ENCODE measurements at regions not wholly inside any gene's neighbourhood (a gene's known extent, or its start where the extent isn't known, plus 50 kb on each side); places are given as distances from the start of the nearest gene placed in this dataset.

DNA sequence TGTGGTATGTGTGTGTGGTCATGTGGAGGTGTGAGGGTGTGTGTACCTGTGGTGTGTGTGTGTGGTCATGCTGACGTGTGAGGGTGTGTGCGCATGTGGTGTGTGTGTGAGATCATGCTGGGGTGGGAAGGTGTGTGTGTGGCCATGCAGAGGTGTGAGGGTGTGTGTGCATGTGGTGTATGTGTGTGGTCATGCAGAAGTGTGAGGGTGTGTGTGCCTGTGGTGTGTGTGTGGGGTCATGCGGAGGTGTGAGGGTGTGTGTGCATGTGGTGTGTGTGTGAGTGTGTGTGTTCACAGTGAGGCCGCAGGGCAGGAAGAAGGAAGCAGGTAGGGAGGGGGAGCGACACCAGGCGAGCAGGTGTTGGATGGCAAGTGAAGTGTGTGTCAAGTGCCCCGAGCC is 259.0 kb downstream of the LOXHD1 start:
- no peak overlapping the region for H3K4me3 ChIP-seq (ENCODE audit: low read depth, low read length)
- TF ChIP-seq, protein P1, sequence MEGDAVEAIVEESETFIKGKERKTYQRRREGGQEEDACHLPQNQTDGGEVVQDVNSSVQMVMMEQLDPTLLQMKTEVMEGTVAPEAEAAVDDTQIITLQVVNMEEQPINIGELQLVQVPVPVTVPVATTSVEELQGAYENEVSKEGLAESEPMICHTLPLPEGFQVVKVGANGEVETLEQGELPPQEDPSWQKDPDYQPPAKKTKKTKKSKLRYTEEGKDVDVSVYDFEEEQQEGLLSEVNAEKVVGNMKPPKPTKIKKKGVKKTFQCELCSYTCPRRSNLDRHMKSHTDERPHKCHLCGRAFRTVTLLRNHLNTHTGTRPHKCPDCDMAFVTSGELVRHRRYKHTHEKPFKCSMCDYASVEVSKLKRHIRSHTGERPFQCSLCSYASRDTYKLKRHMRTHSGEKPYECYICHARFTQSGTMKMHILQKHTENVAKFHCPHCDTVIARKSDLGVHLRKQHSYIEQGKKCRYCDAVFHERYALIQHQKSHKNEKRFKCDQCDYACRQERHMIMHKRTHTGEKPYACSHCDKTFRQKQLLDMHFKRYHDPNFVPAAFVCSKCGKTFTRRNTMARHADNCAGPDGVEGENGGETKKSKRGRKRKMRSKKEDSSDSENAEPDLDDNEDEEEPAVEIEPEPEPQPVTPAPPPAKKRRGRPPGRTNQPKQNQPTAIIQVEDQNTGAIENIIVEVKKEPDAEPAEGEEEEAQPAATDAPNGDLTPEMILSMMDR (IDR thresholded peaks at IDR 0.05; ENCODE audit: low read depth, low read length): no peak

DNA sequence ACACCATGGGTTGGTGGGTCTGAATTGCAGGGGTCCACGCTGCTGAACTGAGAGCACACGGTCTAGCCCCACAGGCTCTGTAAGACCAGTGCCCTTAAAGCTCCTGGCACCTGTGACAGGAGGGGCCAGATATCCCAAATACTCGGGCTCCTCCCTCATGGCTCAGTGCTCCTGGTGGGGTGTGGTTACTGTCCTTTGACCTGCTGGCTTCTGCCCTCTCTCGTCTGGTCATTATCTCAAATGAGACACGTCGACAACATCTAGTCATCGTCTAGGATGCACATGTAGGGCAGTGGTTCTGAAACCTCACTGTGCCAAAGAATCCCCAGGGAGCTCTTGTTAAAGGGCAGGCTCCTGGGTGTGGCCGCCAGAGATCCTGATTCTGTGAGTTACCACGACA is 258.4 kb downstream of the LOXHD1 start:
- H3K4me3 ChIP-seq (ENCODE audit: low read depth, low read length): no peak overlapping the region
- TF ChIP-seq, protein P1 (IDR thresholded peaks at IDR 0.05; ENCODE audit: low read depth, low read length): no peak

DNA sequence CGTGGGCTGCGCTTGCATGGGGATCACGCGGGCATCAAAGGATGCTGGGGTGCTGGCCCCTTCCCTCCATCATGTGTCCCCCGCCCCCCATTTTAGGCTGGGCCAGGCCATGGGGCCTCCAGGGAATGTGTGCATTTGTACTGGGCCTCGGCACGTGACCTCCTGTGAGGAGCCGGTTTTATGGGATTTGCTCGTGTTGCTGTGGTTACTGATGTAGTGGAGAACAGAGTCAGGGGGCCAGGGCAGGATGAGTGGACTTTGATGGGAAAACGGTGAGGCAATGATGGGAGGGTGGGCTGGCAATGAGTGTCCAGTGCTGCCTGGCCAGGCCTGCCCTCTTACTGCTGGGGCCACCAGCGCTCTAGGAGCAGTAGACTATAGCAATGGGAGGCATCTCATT is 257.7 kb downstream of the LOXHD1 start:
- H3K4me3 ChIP-seq (ENCODE audit: low read depth, low read length): no peak overlapping the region
- TF ChIP-seq, protein P1 (IDR thresholded peaks at IDR 0.05; ENCODE audit: low read depth, low read length): no peak

DNA sequence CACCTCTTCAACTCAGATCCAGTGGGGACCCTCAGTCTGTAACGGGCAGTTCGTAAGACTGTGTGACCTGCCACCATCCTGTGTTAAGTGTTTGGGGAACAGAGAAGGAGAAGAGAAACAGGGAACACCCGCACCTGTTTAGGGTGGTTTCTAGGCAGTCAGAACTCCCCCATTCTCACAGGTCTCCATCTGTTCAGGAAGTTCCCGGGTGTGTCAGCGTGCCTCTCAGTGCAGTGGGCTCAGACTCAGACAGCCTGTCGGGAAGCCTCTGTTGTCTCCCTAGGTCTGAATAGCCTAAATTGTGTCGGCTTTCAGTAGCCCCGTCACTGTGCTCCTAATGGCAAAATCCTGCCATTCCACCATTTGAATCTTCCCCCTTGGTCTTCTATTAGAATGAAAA is 256.6 kb downstream of the LOXHD1 start:
- no peak overlapping the region for H3K4me3 ChIP-seq (ENCODE audit: low read depth, low read length)
- TF ChIP-seq, protein P1 (IDR thresholded peaks at IDR 0.05; ENCODE audit: low read depth, low read length): no peak

DNA sequence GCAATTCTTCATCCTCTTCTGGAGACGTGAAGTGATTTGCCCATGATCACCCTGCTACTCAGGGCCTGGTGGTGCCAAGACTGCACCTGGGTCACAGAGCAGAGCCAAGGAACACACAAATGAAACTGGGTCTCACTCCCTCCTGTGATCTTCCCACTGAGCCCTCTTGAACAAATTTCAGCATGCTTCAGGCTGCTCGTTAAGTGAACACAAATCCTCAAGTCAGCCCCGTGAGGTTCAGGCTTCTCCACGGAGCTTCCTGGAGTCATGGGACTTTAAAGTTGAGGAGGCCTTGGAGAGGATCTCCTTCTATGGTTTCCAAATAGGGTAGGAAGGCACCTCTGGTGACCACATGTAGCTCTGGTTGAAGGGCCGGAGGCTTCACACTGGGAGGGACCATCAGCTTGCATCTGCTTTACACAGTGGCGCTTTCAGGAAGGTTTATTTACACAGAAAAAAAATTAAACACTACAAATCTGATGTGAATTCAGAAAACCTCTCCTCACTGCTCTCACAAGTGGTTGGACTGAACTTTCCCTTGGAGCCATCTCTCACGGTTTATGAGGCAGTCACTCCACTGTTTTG is 255.4 kb downstream of the LOXHD1 start:
- H3K4me3 ChIP-seq (ENCODE audit: low read depth, low read length): no peak overlapping the region
- TF ChIP-seq, protein P1 (IDR thresholded peaks at IDR 0.05; ENCODE audit: low read depth, low read length): no peak

DNA sequence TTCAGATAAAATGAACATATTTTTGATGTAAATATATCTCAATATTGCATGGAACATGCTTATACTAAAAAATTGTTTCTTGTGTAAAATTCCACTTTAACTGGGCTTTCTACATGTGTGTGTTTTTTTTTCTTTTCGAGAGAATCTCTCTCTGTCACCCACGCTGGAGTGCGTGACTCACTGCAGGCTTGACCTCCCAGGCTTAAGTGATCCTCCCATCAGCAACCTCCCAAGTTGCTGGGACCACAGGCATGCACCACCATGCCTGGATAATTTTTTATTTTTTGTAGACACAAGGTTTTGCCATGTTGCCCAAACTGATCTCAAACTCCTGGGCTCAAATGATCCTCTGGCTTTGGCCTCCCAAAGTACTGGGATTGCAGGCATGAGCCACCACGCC is 254.6 kb downstream of the LOXHD1 start:
- TF ChIP-seq, protein P1 (IDR thresholded peaks at IDR 0.05; ENCODE audit: low read depth, low read length): no peak
- H3K4me3 ChIP-seq (ENCODE audit: low read depth, low read length): no peak overlapping the region

DNA sequence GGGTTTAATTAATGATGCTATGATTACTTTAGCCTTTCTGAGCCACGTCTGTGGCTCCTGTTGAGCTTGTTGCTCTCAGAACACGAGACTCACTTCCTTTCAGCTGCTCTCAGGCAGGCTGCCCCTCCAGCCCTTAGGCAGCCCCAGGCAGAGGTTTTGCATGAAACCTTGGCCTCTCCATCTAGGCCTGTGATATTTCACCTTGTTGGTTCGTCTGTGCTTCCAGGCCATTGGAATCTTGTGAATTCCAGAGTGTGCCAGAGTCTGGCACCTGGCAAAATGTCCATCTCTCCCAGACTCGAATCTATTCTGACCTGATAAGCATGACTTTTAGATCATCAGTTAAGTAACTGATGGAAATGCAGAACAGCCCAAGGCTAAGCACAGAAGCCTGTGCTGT is 254.1 kb downstream of the LOXHD1 start:
- TF ChIP-seq, protein P1 (IDR thresholded peaks at IDR 0.05; ENCODE audit: low read depth, low read length): no peak
- H3K4me3 ChIP-seq (ENCODE audit: low read depth, low read length): no peak overlapping the region

Measured in WI38 (cell line).